GM11168 (cell line): ENCODE measurements at regions not wholly inside any gene's neighbourhood (a gene's known extent, or its start where the extent isn't known, plus 50 kb on each side); places are given as distances from the start of the nearest gene placed in this dataset.
"Not testable (repeated sequence)": the region's sequence is repeated elsewhere in the genome, so short reads cannot be mapped to it uniquely, and the experiment has no call there.

Experiments used
- in situ Hi-C: fragments of 300-500 bp; cut with MboI; formaldehyde crosslinking; loops from one replicate; pipeline ENCODE4 v1.12.0; 2022; ENCODE audit warnings: low sequenced_read_pairs; ENCODE audit not compliant: unreplicated experiment

GRCh38 chrX:73964579-73964978, 112.1 kb upstream of the XIST start:
- in situ Hi-C loops = no loop called here

- in situ Hi-C loops = no loop called here
Observed at GRCh38 chrX:73963682-73964081, 111.2 kb upstream of the XIST start.

- in situ Hi-C loops = no loop called here
Observed at GRCh38 chrX:73962948-73963347, 110.4 kb upstream of the XIST start.

GRCh38 chrX:73961867-73962266, 109.4 kb upstream of the XIST start:
- in situ Hi-C loops = not testable (repeated sequence)

GRCh38 chrX:73944563-73944908, 92.0 kb upstream of the XIST start:
- in situ Hi-C loops = no loop called here

GRCh38 chrX:73943693-73944562, 91.4 kb upstream of the XIST start:
- in situ Hi-C loops = no loop called here

GRCh38 chrX:73940893-73941470, 88.5 kb upstream of the XIST start:
- in situ Hi-C loops = no loop called here

GRCh38 chrX:73937843-73938242, 85.3 kb upstream of the XIST start:
- in situ Hi-C loops = not testable (repeated sequence)

GRCh38 chrX:73932522-73932921, 80.0 kb upstream of the XIST start:
- in situ Hi-C loops = no loop called here

- in situ Hi-C loops = no loop called here
Observed at GRCh38 chrX:73930300-73930699, 77.8 kb upstream of the XIST start.

GRCh38 chrX:73922856-73923455, 70.4 kb upstream of the XIST start:
- in situ Hi-C loops = no loop called here

- in situ Hi-C loops = no loop called here
Observed at GRCh38 chrX:73916931-73917667, 64.6 kb upstream of the XIST start.

- in situ Hi-C loops = no loop called here
Observed at GRCh38 chrX:73916489-73916888, 64.0 kb upstream of the XIST start.

- in situ Hi-C loops = not testable (repeated sequence)
Observed at GRCh38 chrX:73914792-73915191, 62.3 kb upstream of the XIST start.

GRCh38 chrX:73913580-73913979, 61.1 kb upstream of the XIST start:
- in situ Hi-C loops = no loop called here

- in situ Hi-C loops = not testable (repeated sequence)
Observed at GRCh38 chrX:73911946-73912345, 59.4 kb upstream of the XIST start.

- in situ Hi-C loops = not testable (repeated sequence)
Observed at GRCh38 chrX:73905749-73906374, 53.3 kb upstream of the XIST start.

GRCh38 chrX:73903941-73904340, 51.4 kb upstream of the XIST start:
- in situ Hi-C loops = no loop called here
